ENCODE measurements at regions not wholly inside any gene's neighbourhood (a gene's known extent, or its start where the extent isn't known, plus 50 kb on each side); places are given as distances from the start of the nearest gene placed in this dataset.

GRCh38 chr4:159480826-159481225, 377.9 kb downstream of the RAPGEF2 start:
- Histone ChIP-seq H3K4me3 (no peak overlapping the region), H3K27me3 (no peaks in the 10 kb centered on the region), H3K36me3 (no peaks in the 10 kb centered on the region), H3K27ac (no peak overlapping the region), H3K4me1 (no peaks in the 10 kb centered on the region), H3K9me3 (no peaks in the 10 kb centered on the region)
- DNase-seq (ENCODE audit: low spot score in 2 of 2): no peak
- intact Hi-C loops (cut with DNase I): no loop called here
- no peak for TF ChIP-seq CTCF (IDR thresholded peaks at IDR 0.05)

GRCh38 chr4:159481936-159482335, 379.1 kb downstream of the RAPGEF2 start:
- H3K4me3 ChIP-seq: no peak overlapping the region
- intact Hi-C loops (cut with DNase I): no loop called here
- no peak for DNase-seq (ENCODE audit: low spot score in 2 of 2)
- no peak for TF ChIP-seq CTCF (IDR thresholded peaks at IDR 0.05)
- H3K27ac ChIP-seq: no peak overlapping the region
- H3K36me3 ChIP-seq: no peaks in the 10 kb centered on the region
- H3K27me3 ChIP-seq: no peaks in the 10 kb centered on the region
- no peaks in the 10 kb centered on the region for H3K4me1 ChIP-seq
- H3K9me3 ChIP-seq: no peaks in the 10 kb centered on the region

GRCh38 chr4:159483110-159483781, 380.4 kb downstream of the RAPGEF2 start:
- intact Hi-C loops (cut with DNase I): no loop called here
- no peak overlapping the region for H3K4me3 ChIP-seq
- no peaks in the 10 kb centered on the region for H3K9me3 ChIP-seq
- no peaks in the 10 kb centered on the region for H3K4me1 ChIP-seq
- H3K36me3 ChIP-seq: no peaks in the 10 kb centered on the region
- TF ChIP-seq CTCF (IDR thresholded peaks at IDR 0.05): no peak
- no peaks in the 10 kb centered on the region for H3K27me3 ChIP-seq
- DNase-seq (ENCODE audit: low spot score in 2 of 2): no peak
- H3K27ac ChIP-seq: no peak overlapping the region

- DNase-seq (ENCODE audit: low spot score in 2 of 2): no peak
- Histone ChIP-seq H3K27ac (no peak overlapping the region), H3K4me1 (no peaks in the 10 kb centered on the region), H3K9me3 (no peaks in the 10 kb centered on the region), H3K27me3 (no peaks in the 10 kb centered on the region), H3K36me3 (no peaks in the 10 kb centered on the region), H3K4me3 (no peak overlapping the region)
- TF ChIP-seq CTCF (IDR thresholded peaks at IDR 0.05): no peak
- intact Hi-C loops (cut with DNase I): no loop called here
Measured at GRCh38 chr4:159483782-159484741, 381.2 kb downstream of the RAPGEF2 start.

- no peaks in the 10 kb centered on the region for H3K9me3 ChIP-seq
- no peak for DNase-seq (ENCODE audit: low spot score in 2 of 2)
- no peaks in the 10 kb centered on the region for H3K36me3 ChIP-seq
- TF ChIP-seq CTCF (IDR thresholded peaks at IDR 0.05): no peak
- no peaks in the 10 kb centered on the region for H3K4me1 ChIP-seq
- no peaks in the 10 kb centered on the region for H3K27me3 ChIP-seq
- intact Hi-C loops (cut with DNase I): no loop called here
- no peak overlapping the region for H3K27ac ChIP-seq
- no peak overlapping the region for H3K4me3 ChIP-seq
Measured at GRCh38 chr4:159484864-159485263, 382.0 kb downstream of the RAPGEF2 start.

Measured in ascending aorta (tissue), 2 donors.